ENCODE measurements at regions not wholly inside any gene's neighbourhood (a gene's known extent, or its start where the extent isn't known, plus 50 kb on each side); places are given as distances from the start of the nearest gene placed in this dataset.

DNA sequence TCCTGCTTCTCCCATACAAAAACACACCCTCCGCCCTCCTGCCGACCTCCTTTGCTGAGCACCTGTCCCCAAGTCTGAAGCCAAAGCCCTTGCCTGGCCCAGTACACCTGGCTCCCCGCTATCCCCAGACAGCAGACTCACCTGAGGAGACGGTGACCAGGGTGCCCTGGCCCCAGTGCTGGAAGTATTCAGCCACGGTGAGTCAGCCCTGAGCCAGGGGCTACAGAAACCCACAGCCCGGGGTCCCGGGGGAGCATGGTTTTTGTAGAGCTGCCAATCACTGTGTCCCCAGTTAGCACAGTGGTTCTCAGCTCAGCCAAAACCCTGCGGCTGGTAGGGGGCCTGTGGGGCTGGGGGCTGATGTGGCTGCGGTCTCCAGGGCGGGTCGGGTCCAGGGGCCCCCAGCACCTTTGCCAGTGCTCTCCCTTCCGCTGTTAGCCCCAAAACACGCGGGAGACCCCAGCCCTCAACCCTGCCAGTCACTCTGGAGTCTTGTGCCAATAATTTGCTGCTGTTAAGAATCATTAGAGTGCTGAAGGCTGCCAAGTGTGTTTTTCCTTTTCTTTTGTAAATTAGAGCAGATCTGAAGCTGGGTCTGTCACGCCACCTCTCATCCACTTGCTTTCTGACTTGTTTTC is 339.0 kb downstream of the TMEM121 start:
- no peak for TF ChIP-seq POLR2AphosphoS5 (IDR thresholded peaks at IDR 0.05)
- TF ChIP-seq, protein P1, sequence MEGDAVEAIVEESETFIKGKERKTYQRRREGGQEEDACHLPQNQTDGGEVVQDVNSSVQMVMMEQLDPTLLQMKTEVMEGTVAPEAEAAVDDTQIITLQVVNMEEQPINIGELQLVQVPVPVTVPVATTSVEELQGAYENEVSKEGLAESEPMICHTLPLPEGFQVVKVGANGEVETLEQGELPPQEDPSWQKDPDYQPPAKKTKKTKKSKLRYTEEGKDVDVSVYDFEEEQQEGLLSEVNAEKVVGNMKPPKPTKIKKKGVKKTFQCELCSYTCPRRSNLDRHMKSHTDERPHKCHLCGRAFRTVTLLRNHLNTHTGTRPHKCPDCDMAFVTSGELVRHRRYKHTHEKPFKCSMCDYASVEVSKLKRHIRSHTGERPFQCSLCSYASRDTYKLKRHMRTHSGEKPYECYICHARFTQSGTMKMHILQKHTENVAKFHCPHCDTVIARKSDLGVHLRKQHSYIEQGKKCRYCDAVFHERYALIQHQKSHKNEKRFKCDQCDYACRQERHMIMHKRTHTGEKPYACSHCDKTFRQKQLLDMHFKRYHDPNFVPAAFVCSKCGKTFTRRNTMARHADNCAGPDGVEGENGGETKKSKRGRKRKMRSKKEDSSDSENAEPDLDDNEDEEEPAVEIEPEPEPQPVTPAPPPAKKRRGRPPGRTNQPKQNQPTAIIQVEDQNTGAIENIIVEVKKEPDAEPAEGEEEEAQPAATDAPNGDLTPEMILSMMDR (IDR thresholded peaks at IDR 0.05): no peak
- TF ChIP-seq EP300 (IDR thresholded peaks at IDR 0.05): no peak
- no peak for TF ChIP-seq POLR2A (IDR thresholded peaks at IDR 0.05)

All from stomach (tissue), 4 donors.